ENCODE measurements at regions not wholly inside any gene's neighbourhood (a gene's known extent, or its start where the extent isn't known, plus 50 kb on each side); places are given as distances from the start of the nearest gene placed in this dataset.

DNA sequence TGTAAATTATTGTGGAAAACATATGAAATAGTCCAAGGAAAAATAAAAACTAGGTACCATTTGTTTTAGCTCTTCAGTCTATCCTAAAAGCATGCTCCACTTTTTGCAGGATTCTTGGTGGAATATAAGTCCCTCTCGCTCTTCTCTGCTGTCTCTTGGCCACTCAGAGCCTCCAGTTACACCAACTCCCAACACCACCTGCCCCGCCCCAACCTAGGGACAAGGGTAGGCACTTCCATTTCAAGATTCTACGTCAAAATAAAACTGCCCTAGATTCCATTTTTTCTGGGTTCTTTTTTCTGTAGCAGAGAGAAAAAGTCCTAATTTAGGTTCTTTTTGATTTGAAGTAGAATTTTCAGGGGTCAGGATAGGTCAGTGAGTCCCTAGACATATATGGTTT, 1036.2 kb upstream of the POU3F3 start:
- Histone ChIP-seq H3K79me2 (ENCODE audit: low read length) (no peaks in the 10 kb centered on the region), H4K20me1 (ENCODE audit: insufficient read depth, low read length) (no peaks in the 10 kb centered on the region), H3K9me3 (replicated peaks; ENCODE audit: insufficient read depth, low read length) (no peaks in the 10 kb centered on the region), H3K4me2 (ENCODE audit: low read depth, low read length) (no peak overlapping the region), H3F3A (ENCODE audit: insufficient read depth, low read length) (no peaks in the 10 kb centered on the region), H3K4me3 (ENCODE audit: low read length) (no peak overlapping the region), H3K36me3 (replicated peaks; ENCODE audit: insufficient read depth, low read length) (no peaks in the 10 kb centered on the region), H2AFZ (ENCODE audit: low read length) (no peak overlapping the region), H3K4me1 (ENCODE audit: low read length) (no peaks in the 10 kb centered on the region), H3K9me2 (replicated peaks; ENCODE audit: insufficient read depth, low read length) (no peaks in the 10 kb centered on the region), H3K9ac (ENCODE audit: low read length) (no peak overlapping the region), H3K27me3 (replicated peaks; ENCODE audit: insufficient read depth, low read length) (no peaks in the 10 kb centered on the region), H3K27ac (ENCODE audit: low read length) (no peak overlapping the region)
- no peak for DNase-seq
- TF ChIP-seq EZH2phosphoT487 (IDR thresholded peaks at IDR 0.05; ENCODE audit: low read length): no peak
- no peak for TF ChIP-seq EZH2 (optimal IDR thresholded peaks at IDR 0.05; ENCODE audit: low read depth, low read length)
- TF ChIP-seq, protein P1, sequence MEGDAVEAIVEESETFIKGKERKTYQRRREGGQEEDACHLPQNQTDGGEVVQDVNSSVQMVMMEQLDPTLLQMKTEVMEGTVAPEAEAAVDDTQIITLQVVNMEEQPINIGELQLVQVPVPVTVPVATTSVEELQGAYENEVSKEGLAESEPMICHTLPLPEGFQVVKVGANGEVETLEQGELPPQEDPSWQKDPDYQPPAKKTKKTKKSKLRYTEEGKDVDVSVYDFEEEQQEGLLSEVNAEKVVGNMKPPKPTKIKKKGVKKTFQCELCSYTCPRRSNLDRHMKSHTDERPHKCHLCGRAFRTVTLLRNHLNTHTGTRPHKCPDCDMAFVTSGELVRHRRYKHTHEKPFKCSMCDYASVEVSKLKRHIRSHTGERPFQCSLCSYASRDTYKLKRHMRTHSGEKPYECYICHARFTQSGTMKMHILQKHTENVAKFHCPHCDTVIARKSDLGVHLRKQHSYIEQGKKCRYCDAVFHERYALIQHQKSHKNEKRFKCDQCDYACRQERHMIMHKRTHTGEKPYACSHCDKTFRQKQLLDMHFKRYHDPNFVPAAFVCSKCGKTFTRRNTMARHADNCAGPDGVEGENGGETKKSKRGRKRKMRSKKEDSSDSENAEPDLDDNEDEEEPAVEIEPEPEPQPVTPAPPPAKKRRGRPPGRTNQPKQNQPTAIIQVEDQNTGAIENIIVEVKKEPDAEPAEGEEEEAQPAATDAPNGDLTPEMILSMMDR (IDR thresholded peaks at IDR 0.05; ENCODE audit: low read length): no peak

DNA sequence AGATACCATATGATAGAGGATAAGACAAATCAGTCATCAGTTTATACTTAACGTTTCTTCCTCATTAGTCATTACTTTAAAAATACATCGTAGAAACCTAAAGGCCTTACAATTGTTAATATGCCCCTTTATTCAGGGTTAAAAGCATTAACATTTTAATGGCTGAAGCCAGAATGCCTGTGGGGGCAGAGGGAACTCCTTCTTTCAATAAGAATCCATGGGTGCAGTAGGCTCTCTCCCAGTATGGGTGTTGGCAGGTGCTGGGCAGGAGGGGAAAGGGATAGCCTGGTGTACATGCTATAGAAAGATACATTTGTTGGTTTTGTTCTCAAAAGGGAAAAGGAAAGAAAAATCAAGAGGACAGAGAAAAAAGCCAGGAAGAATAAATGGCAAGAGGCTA, 1035.7 kb upstream of the POU3F3 start:
- Histone ChIP-seq H3K9ac (ENCODE audit: low read length) (no peak overlapping the region), H3K36me3 (replicated peaks; ENCODE audit: insufficient read depth, low read length) (no peaks in the 10 kb centered on the region), H3K4me2 (ENCODE audit: low read depth, low read length) (no peak overlapping the region), H2AFZ (ENCODE audit: low read length) (no peak overlapping the region), H3K9me2 (replicated peaks; ENCODE audit: insufficient read depth, low read length) (no peaks in the 10 kb centered on the region), H3K27ac (ENCODE audit: low read length) (no peak overlapping the region), H3K4me1 (ENCODE audit: low read length) (no peaks in the 10 kb centered on the region), H3K79me2 (ENCODE audit: low read length) (no peaks in the 10 kb centered on the region), H3F3A (ENCODE audit: insufficient read depth, low read length) (no peaks in the 10 kb centered on the region), H3K4me3 (ENCODE audit: low read length) (no peak overlapping the region), H4K20me1 (ENCODE audit: insufficient read depth, low read length) (no peaks in the 10 kb centered on the region), H3K27me3 (replicated peaks; ENCODE audit: insufficient read depth, low read length) (no peaks in the 10 kb centered on the region), H3K9me3 (replicated peaks; ENCODE audit: insufficient read depth, low read length) (no peaks in the 10 kb centered on the region)
- DNase-seq: no peak
- TF ChIP-seq EZH2 (optimal IDR thresholded peaks at IDR 0.05; ENCODE audit: low read depth, low read length) (no peak), EZH2phosphoT487 (IDR thresholded peaks at IDR 0.05; ENCODE audit: low read length) (no peak)
- TF ChIP-seq, protein P1 (IDR thresholded peaks at IDR 0.05; ENCODE audit: low read length): no peak

DNA sequence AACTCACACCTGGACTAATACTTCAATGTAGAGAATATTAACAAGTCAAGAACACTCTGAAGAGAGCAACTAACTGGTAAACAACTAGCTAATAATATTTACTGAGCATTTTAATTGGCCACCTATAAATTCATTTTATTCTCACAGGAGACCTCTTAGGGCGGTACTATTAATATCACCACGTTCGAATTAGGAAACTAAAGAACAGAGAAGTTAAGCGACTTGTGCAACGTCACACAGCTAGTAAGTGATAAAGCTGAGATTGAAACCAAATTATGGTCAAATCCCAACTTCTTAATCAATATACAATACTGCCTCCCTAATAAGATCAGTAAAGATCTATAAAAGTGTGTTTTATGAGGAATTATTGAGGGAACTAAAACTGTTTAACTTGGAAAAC, 1034.3 kb upstream of the POU3F3 start:
- H4K20me1 ChIP-seq (ENCODE audit: insufficient read depth, low read length): no peaks in the 10 kb centered on the region
- no peaks in the 10 kb centered on the region for H3K36me3 ChIP-seq (replicated peaks; ENCODE audit: insufficient read depth, low read length)
- H2AFZ ChIP-seq (ENCODE audit: low read length): no peak overlapping the region
- no peaks in the 10 kb centered on the region for H3K9me3 ChIP-seq (replicated peaks; ENCODE audit: insufficient read depth, low read length)
- H3K9ac ChIP-seq (ENCODE audit: low read length): no peak overlapping the region
- no peaks in the 10 kb centered on the region for H3F3A ChIP-seq (ENCODE audit: insufficient read depth, low read length)
- no peak overlapping the region for H3K27ac ChIP-seq (ENCODE audit: low read length)
- no peaks in the 10 kb centered on the region for H3K4me1 ChIP-seq (ENCODE audit: low read length)
- H3K79me2 ChIP-seq (ENCODE audit: low read length): no peaks in the 10 kb centered on the region
- H3K9me2 ChIP-seq (replicated peaks; ENCODE audit: insufficient read depth, low read length): no peaks in the 10 kb centered on the region
- H3K27me3 ChIP-seq (replicated peaks; ENCODE audit: insufficient read depth, low read length): no peaks in the 10 kb centered on the region
- TF ChIP-seq, protein P1 (IDR thresholded peaks at IDR 0.05; ENCODE audit: low read length): no peak
- TF ChIP-seq EZH2phosphoT487 (IDR thresholded peaks at IDR 0.05; ENCODE audit: low read length) (no peak), EZH2 (optimal IDR thresholded peaks at IDR 0.05; ENCODE audit: low read depth, low read length) (no peak)
- no peak overlapping the region for H3K4me3 ChIP-seq (ENCODE audit: low read length)
- H3K4me2 ChIP-seq (ENCODE audit: low read depth, low read length): no peak overlapping the region
- DNase-seq: no peak

Data from MM.1S (cell line).